Nephron (organoid): ENCODE measurements at regions not wholly inside any gene's neighbourhood (a gene's known extent, or its start where the extent isn't known, plus 50 kb on each side); places are given as distances from the start of the nearest gene placed in this dataset.

Experiments
- H3K27ac Mint-ChIP-seq, 3 experiments: 2 replicates each; pipeline ENCODE4 v1.8.0; 2020; ENCODE audit warnings: mixed read lengths in 3 of 3, mild to moderate bottlenecking in 2 of 3, moderate library complexity in 1 of 3
- H3K27me3 Mint-ChIP-seq: 2 replicates; pipeline ENCODE4 v1.8.0; 2021; ENCODE audit warnings: low read depth, mild to moderate bottlenecking, moderate library complexity, mixed read lengths
- H3K36me3 Mint-ChIP-seq: 2 replicates; pipeline ENCODE4 v1.8.0; 2020; ENCODE audit warnings: low read depth, mixed read lengths
- H3K4me1 Mint-ChIP-seq: 2 replicates; pipeline ENCODE4 v1.8.0; 2020; ENCODE audit warnings: mixed read lengths
- H3K4me3 Mint-ChIP-seq, 3 experiments: 2 replicates each; pipeline ENCODE4 v1.8.0; 2020; ENCODE audit warnings: mild to moderate bottlenecking in 3 of 3, mixed read lengths in 3 of 3, moderate library complexity in 2 of 3
- H3K9me3 Mint-ChIP-seq: 2 replicates; pipeline ENCODE4 v1.8.0; 2020; ENCODE audit warnings: mixed read lengths
- CTCF ChIP-seq, 3 experiments: fragments of 200-600 bp; sonication (generic); IDR thresholded peaks; one replicate each; pipeline ENCODE4 v1.5.0; 2021; ENCODE audit warnings: antibody characterized with exemption in 3 of 3; ENCODE audit not compliant: unreplicated experiment in 3 of 3

GRCh38 chr12:4822572-4822971 is 87.1 kb upstream of the KCNA1 start:
- H3K27ac Mint-ChIP-seq = no peak overlapping the region
- no peak overlapping the region for H3K4me3 Mint-ChIP-seq
- H3K4me1 Mint-ChIP-seq = peaks cover 17% of the 10 kb centered on the region
- H3K36me3 Mint-ChIP-seq = no peaks in the 10 kb centered on the region
- TF ChIP-seq CTCF (IDR thresholded peaks at IDR 0.05; ENCODE audit: unreplicated experiment in 3 of 3) = no peak
- H3K27me3 Mint-ChIP-seq = peaks cover 40% of the 10 kb centered on the region
- H3K9me3 Mint-ChIP-seq = no peaks in the 10 kb centered on the region

DNA sequence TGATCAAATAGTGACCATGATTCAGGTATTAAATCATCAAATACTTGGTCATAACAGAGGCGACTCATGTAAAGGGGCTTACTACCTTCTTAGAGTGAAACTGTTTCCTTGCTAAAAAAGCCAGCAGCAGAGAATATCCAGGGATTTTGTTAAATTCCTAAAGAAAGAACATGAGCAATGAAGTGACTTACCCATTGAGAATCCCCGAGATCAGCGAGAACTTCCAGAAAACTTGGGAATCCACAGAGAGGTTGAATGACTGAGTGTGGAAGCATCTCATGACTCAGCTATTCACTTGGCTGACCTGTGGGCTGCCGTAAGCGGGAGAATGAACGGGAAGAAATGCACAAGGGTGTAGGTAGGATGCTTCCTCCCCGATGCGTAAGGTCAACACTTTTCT is 85.3 kb upstream of the KCNA1 start:
- Mint-ChIP-seq H3K36me3 (no peaks in the 10 kb centered on the region), H3K4me1 (peaks cover 14% of the 10 kb centered on the region), H3K9me3 (no peaks in the 10 kb centered on the region), H3K27ac (no peak overlapping the region), H3K27me3 (peaks cover 41% of the 10 kb centered on the region), H3K4me3 (no peak overlapping the region)
- TF ChIP-seq CTCF (IDR thresholded peaks at IDR 0.05; ENCODE audit: unreplicated experiment in 3 of 3) = no peak

DNA sequence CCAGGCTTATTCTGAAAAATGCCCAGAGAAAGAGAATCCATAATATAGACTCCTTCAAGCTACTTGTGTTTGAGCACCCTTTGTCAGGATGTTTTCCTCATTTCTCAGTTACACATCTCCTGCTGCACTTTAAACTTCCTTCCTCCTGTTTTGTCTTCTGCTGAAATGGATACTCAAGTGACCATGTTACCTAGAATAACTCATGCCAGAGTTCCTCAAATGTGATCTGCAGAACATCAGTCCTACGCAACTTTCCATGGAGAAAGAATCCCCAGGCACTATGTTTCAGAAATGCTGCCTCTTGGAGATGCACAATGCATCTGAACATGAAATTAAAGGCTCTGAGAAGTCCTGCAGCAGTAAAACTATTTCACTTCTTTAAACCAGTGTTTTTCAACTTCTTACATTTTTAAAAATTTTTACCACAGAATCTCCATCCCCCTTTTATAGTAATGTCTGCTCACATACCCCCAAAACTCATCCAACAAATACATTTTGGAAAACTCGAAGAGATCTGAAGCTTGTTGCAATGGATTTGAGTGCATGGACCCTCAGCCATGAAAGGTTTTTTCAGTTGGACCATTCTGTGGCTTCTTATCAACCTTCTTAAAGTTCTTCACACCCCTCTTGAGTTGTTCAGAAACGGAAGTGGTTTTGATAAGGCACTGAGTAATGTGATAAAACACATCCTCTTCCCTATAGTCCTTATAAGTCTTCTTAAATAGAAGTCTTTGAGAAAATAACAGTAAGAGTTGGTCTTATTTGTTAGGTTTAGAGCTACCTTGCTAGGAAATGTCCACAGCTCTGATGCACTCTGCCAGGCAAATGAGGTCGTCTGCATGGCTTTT is 84.5 kb upstream of the KCNA1 start:
- Mint-ChIP-seq H3K4me1 (peaks cover 20% of the 10 kb centered on the region), H3K36me3 (no peaks in the 10 kb centered on the region), H3K27me3 (peaks cover 46% of the 10 kb centered on the region), H3K27ac (no peak overlapping the region), H3K9me3 (no peaks in the 10 kb centered on the region), H3K4me3 (no peak overlapping the region)
- no peak for TF ChIP-seq CTCF (IDR thresholded peaks at IDR 0.05; ENCODE audit: unreplicated experiment in 3 of 3)

- H3K27ac Mint-ChIP-seq = no peak overlapping the region
- H3K27me3 Mint-ChIP-seq = peaks cover 49% of the 10 kb centered on the region
- no peak overlapping the region for H3K4me3 Mint-ChIP-seq
- H3K9me3 Mint-ChIP-seq = no peaks in the 10 kb centered on the region
- H3K4me1 Mint-ChIP-seq = peaks cover 17% of the 10 kb centered on the region
- no peak for TF ChIP-seq CTCF (IDR thresholded peaks at IDR 0.05; ENCODE audit: unreplicated experiment in 3 of 3)
- no peaks in the 10 kb centered on the region for H3K36me3 Mint-ChIP-seq
Measured at GRCh38 chr12:4826909-4827308, 82.8 kb upstream of the KCNA1 start.

DNA sequence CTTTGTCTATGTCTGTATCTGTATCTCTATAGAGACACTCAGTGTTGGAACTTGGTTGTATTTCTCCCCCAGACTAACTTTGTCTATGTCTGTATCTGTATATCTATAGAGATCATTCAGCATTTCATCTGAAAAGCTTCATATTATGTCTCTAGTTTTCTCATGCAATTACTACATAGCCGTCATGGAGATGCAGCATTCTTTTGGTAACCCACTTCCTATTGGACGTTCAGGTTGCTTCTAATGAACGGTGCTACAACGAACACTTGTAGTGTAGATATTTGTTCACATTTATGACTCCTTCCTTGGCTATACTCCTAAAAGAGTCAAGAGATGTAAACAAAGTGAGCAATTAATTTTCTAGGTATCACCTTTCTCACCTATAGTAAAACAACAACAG is 81.5 kb upstream of the KCNA1 start:
- Mint-ChIP-seq H3K27ac (no peak overlapping the region), H3K4me3 (no peak overlapping the region), H3K4me1 (peaks cover 17% of the 10 kb centered on the region), H3K9me3 (no peaks in the 10 kb centered on the region), H3K27me3 (peaks cover 50% of the 10 kb centered on the region), H3K36me3 (no peaks in the 10 kb centered on the region)
- no peak for TF ChIP-seq CTCF (IDR thresholded peaks at IDR 0.05; ENCODE audit: unreplicated experiment in 3 of 3)
